ENCODE measurements at regions not wholly inside any gene's neighbourhood (a gene's known extent, or its start where the extent isn't known, plus 50 kb on each side); places are given as distances from the start of the nearest gene placed in this dataset.
A peak's percentile ranks its signal among the peaks of the same experiment; 100 is the strongest.

DNA sequence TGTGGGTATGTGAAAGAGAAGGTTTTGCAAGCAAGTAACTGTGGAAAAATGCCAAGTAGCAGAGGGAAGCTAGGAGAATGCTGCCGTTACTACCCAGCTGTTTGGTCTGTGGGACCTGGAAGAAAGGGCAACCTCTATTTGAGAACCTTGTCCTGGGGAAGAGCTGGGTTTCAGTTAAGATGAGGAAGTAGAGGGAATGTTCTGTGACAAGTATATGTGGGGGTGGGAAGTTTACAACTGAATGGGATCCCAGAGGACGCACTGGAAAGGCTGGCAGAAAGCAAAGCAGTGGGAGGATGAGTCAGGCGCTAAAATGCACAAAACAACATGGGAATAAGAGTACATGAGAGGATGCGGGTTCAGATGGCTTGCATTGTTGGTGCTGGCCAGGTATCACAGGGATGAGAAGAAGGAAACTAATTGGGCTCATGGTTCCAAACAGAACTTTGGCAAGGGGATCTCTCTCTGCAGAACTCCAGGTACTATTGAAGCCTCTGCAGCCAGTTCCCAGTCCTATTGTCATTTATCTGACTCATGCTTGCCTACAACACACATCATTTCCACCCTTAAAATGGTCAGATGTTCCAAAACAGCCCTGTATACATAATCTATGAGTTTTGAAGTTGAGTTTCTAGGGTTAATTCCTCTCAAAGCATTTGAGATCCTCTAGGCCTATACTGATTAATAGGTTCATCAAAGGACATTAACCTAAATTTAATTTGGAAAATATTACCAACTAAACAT, 88.5 kb upstream of the VAV3 start:
- Histone ChIP-seq H3K27me3 (no peaks in the 10 kb centered on the region), H3K4me1 (peaks cover 25 to 54% (median 39%) of the 10 kb centered on the region in 4 donors)

DNA sequence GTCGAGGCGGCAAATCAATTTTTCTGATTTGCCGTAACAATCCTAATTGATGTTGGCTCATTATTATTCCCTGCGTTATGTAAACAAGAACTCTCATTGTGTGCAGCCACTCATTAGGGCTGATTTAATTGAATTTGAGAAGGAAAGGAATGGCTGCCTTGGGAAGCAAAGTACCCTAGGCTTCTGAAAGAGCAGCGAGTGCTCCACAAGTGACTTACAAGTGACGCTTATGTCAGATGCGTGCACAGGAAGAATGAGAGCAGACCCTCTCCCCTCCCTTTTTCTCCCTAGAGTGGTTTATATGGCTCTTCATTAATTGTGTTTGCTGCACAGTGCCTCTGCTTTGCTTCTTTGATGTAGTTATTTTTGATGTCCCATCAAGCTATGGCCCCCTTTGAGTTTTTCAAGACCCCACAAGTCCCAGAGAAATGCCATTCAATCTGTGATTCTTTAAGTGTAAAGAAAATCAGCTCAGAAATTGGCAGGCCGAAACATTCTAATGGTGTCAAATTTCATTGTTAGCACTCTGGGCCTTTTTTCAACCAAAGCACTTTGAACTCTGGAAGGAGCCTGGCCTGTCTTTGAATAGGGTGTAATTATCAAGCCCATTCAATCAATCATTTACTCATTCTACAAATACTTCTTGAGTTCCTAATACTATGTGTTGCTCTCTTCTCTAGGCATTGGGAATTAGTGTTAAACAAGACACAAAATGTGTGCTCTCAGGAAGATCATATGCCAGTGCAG, 86.8 kb upstream of the VAV3 start:
- TF ChIP-seq, protein P1, sequence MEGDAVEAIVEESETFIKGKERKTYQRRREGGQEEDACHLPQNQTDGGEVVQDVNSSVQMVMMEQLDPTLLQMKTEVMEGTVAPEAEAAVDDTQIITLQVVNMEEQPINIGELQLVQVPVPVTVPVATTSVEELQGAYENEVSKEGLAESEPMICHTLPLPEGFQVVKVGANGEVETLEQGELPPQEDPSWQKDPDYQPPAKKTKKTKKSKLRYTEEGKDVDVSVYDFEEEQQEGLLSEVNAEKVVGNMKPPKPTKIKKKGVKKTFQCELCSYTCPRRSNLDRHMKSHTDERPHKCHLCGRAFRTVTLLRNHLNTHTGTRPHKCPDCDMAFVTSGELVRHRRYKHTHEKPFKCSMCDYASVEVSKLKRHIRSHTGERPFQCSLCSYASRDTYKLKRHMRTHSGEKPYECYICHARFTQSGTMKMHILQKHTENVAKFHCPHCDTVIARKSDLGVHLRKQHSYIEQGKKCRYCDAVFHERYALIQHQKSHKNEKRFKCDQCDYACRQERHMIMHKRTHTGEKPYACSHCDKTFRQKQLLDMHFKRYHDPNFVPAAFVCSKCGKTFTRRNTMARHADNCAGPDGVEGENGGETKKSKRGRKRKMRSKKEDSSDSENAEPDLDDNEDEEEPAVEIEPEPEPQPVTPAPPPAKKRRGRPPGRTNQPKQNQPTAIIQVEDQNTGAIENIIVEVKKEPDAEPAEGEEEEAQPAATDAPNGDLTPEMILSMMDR (IDR thresholded peaks at IDR 0.05): no peak
- TF ChIP-seq POLR2AphosphoS5 (IDR thresholded peaks at IDR 0.05) (no peak), POLR2A (IDR thresholded peaks at IDR 0.05) (no peak), EP300 (IDR thresholded peaks at IDR 0.05) (no peak)
- DNase-seq (no peak), ATAC-seq (ENCODE audit: low FRiP score in 2 of 2) (no peak)
- H3K9me3 ChIP-seq: no peaks in the 10 kb centered on the region
- H3K4me1 ChIP-seq: peaks cover 16 to 48% (median 34%) of the 10 kb centered on the region in 4 donors
- peak overlapping the region in 3 of 4 donors; percentile 36 to 76 (median 58) for H3K27ac ChIP-seq
- 38 to 44% methylated on average over 8 of the region's 8 CpGs for WGBS, 2 donors
- H3K36me3 ChIP-seq: no peaks in the 10 kb centered on the region
- H3K27me3 ChIP-seq: no peaks in the 10 kb centered on the region
- H3K4me3 ChIP-seq: peak overlapping the region in 1 of 4 donors; percentile 24

More for the DNA sequence above, 88.5 kb upstream of the VAV3 start:
- H3K9me3 ChIP-seq: no peaks in the 10 kb centered on the region
- DNase-seq (peak in 1 of 2 donors; percentile 24), ATAC-seq (ENCODE audit: low FRiP score in 2 of 2) (peak in 1 of 2 donors; percentile 66)
- WGBS, 2 donors: 54 to 59% methylated on average over 4 of the region's 4 CpGs
- peak overlapping the region in 1 of 4 donors; percentile 76 for H3K27ac ChIP-seq
- no peaks in the 10 kb centered on the region for H3K36me3 ChIP-seq
- no peak overlapping the region for H3K4me3 ChIP-seq
- TF ChIP-seq POLR2AphosphoS5 (IDR thresholded peaks at IDR 0.05) (peak in 1 of 2 donors; percentile 5), POLR2A (IDR thresholded peaks at IDR 0.05) (peak in 1 of 4 donors; percentile 7), EP300 (IDR thresholded peaks at IDR 0.05) (no peak)

DNA sequence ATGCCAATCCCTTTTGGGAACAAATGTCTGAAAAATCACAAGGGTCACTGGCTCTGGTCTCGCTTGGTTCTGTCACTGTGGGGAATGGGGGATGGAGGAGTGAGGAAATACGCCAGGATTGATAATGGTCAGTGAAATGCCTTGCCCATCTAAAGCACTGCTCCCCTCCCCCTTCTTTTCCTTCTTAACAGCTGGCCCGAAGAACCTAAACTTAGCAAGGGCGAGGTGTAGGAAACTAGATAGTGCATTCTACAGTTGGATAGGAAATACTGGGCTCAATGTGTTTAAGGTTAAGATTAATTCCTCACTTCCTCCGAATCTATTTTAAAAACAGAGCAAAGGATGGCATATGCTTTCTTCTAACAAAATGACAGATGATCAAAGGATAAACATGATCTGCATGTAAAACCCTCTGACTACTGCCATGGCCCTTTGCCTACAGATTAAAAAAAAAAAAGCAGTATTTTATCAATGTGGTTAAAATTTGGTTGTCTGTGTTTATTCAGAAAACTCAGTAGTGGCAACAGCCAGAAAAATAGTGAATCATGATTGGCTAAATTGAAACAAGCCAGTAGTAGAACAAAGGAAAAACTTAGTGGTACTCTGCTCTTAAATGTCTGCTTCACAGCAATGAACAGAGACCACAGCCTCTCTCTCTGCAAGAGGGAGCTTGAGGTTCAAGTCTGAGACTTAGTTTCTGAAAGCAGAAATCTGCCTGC, 86.1 kb upstream of the VAV3 start:
- Histone ChIP-seq H3K9me3 (no peaks in the 10 kb centered on the region), H3K4me3 (peak overlapping the region in 3 of 4 donors; percentile 4 to 24 (median 10)), H3K27ac (peak overlapping the region in 3 of 4 donors; percentile 58 to 76 (median 75)), H3K27me3 (no peaks in the 10 kb centered on the region), H3K4me1 (peaks cover 16 to 48% (median 33%) of the 10 kb centered on the region in 4 donors), H3K36me3 (no peaks in the 10 kb centered on the region)
- WGBS, 2 donors: 35 to 39% methylated on average over 5 of the region's 5 CpGs
- ATAC-seq (ENCODE audit: low FRiP score in 2 of 2): peak; percentile 7 to 46
- DNase-seq: no peak
- no peak for TF ChIP-seq POLR2A (IDR thresholded peaks at IDR 0.05)
- peak in 2 of 4 donors; percentile 58 to 73 for TF ChIP-seq EP300 (IDR thresholded peaks at IDR 0.05)
- peak; percentile 34 to 39 for TF ChIP-seq POLR2AphosphoS5 (IDR thresholded peaks at IDR 0.05)

DNA sequence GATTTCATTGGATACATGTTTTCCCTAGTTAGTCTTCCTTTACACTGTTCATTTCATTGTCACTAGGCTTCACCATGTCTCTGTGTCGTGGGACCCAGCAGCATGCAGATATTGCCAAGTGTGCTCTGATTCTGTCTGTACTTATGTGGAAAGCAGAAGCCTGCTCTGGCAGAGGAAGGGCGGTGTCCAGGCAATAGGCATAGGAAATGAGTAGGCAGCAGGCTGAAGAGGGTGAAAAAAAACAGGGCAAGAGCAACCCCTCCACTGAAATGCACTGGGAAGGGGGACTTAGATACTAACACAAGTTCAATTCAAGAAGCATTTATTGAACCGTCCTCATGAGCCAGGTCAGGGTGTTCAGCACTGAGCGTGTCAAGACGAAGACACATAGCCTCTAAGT, 85.2 kb upstream of the VAV3 start:
- Histone ChIP-seq H3K9me3 (no peaks in the 10 kb centered on the region), H3K27ac (peak overlapping the region in 3 of 4 donors; percentile 58 to 76 (median 75)), H3K4me3 (peak overlapping the region in 3 of 4 donors; percentile 4 to 24 (median 10)), H3K27me3 (no peaks in the 10 kb centered on the region), H3K36me3 (no peaks in the 10 kb centered on the region), H3K4me1 (peaks cover 16 to 48% (median 33%) of the 10 kb centered on the region in 4 donors)
- 53 to 68% methylated on average over 5 of the region's 5 CpGs for WGBS, 2 donors
- peak in 1 of 2 donors; percentile 76 for DNase-seq
- ATAC-seq (ENCODE audit: low FRiP score in 2 of 2): peak in 1 of 2 donors; percentile 81
- TF ChIP-seq, protein P1 (IDR thresholded peaks at IDR 0.05): no peak
- peak in 1 of 4 donors; percentile 68 for TF ChIP-seq POLR2A (IDR thresholded peaks at IDR 0.05)
- peak in 1 of 2 donors; percentile 37 for TF ChIP-seq POLR2AphosphoS5 (IDR thresholded peaks at IDR 0.05)

DNA sequence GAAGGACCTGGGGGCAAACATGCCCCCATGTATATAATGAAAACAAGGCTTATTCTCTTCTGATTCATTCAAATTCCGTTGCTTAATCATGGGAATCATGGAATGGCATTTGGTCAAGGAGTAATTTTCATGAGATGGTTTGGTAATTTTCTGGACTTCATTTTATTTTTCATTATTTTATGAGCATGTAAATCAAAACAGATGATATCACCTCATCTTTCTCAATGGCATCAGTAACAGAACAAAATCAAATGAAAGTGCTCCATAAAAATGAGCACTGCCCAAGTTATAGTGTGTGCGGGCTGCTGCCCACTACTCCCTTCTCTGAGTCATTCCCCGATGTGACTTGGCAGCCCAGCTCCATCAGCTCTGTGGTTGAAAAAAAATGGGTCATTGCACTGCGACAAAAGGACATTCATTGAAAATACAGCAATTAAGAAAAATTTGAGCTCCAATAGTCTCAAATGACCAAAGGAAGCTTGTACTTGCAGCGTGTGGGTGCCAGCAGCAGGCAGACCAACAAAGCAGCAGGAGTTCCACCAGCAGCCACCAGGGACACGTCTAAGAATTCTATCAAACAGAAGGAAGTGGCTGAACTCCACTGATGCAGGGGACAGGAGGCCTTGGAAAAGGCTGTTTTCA, 84.3 kb upstream of the VAV3 start:
- H3K9me3 ChIP-seq: no peaks in the 10 kb centered on the region
- no peaks in the 10 kb centered on the region for H3K36me3 ChIP-seq
- H3K4me1 ChIP-seq: peaks cover 16 to 48% (median 33%) of the 10 kb centered on the region in 4 donors
- ATAC-seq (ENCODE audit: low FRiP score in 2 of 2): peak in 1 of 2 donors; percentile 64
- no peaks in the 10 kb centered on the region for H3K27me3 ChIP-seq
- WGBS, 2 donors: 51 to 57% methylated on average over 6 of the region's 6 CpGs
- TF ChIP-seq POLR2AphosphoS5 (IDR thresholded peaks at IDR 0.05): no peak
- TF ChIP-seq, protein P1 (IDR thresholded peaks at IDR 0.05): peak; percentile 36 to 45 (median 43)
- no peak overlapping the region for H3K4me3 ChIP-seq
- peak overlapping the region in 1 of 4 donors; percentile 32 for H3K27ac ChIP-seq
- DNase-seq: peak in 1 of 2 donors; percentile 36
